Coronary artery (tissue), 2 donors: ENCODE measurements at regions not wholly inside any gene's neighbourhood (a gene's known extent, or its start where the extent isn't known, plus 50 kb on each side); places are given as distances from the start of the nearest gene placed in this dataset.
A peak's percentile ranks its signal among the peaks of the same experiment; 100 is the strongest.

Source experiments
- DNase-seq: peaks from one replicate; pipeline ENCODE4 v3.0.0-alpha.2; 2017; ENCODE audit warnings: low spot score
- H3K27ac ChIP-seq, 2 donors: fragments of 200-600 bp; sonication (generic); one replicate each; pipeline ENCODE4 v1.5.1; 2016 to 2019
- H3K4me3 ChIP-seq: fragments of 200-600 bp; sonication (generic); 2 replicates; pipeline ENCODE4 v1.5.1; 2016; ENCODE audit warnings: mild to moderate bottlenecking, moderate library complexity
- CTCF ChIP-seq: fragments of 200-600 bp; sonication (generic); IDR thresholded peaks from one replicate; pipeline ENCODE4 v1.5.1; 2019; ENCODE audit warnings: antibody characterized with exemption

- peak overlapping the region; percentile 71 for H3K4me3 ChIP-seq
- H3K27ac ChIP-seq = no peak overlapping the region
Observed at GRCh38 chr3:115513416-115513800, 109.9 kb upstream of the GAP43 start.

GRCh38 chr3:115517457-115518050, 105.8 kb upstream of the GAP43 start:
- Histone ChIP-seq H3K4me3 (no peak overlapping the region), H3K27ac (no peak overlapping the region)
- no peak for DNase-seq
- TF ChIP-seq CTCF = no peak

More at GRCh38 chr3:115513416-115513800, 109.9 kb upstream of the GAP43 start:
- TF ChIP-seq CTCF = no peak
- DNase-seq = no peak

GRCh38 chr3:115518100-115518852, 105.0 kb upstream of the GAP43 start:
- Histone ChIP-seq H3K4me3 (no peak overlapping the region), H3K27ac (peak overlapping the region; percentile 17 to 40)
- no peak for TF ChIP-seq CTCF
- peak; percentile 78 for DNase-seq

- no peak overlapping the region for H3K4me3 ChIP-seq
- no peak for TF ChIP-seq CTCF
- no peak for DNase-seq
- H3K27ac ChIP-seq = no peak overlapping the region
Observed at GRCh38 chr3:115520241-115520640, 103.1 kb upstream of the GAP43 start.

- TF ChIP-seq CTCF = no peak
- DNase-seq = no peak
- Histone ChIP-seq H3K27ac (no peak overlapping the region), H3K4me3 (no peak overlapping the region)
Observed at GRCh38 chr3:115520651-115521245, 102.6 kb upstream of the GAP43 start.

GRCh38 chr3:115523458-115523857, 99.9 kb upstream of the GAP43 start:
- no peak overlapping the region for H3K4me3 ChIP-seq
- DNase-seq = no peak
- no peak for TF ChIP-seq CTCF
- H3K27ac ChIP-seq = no peak overlapping the region
